ENCODE measurements at regions not wholly inside any gene's neighbourhood (a gene's known extent, or its start where the extent isn't known, plus 50 kb on each side); places are given as distances from the start of the nearest gene placed in this dataset.

DNA sequence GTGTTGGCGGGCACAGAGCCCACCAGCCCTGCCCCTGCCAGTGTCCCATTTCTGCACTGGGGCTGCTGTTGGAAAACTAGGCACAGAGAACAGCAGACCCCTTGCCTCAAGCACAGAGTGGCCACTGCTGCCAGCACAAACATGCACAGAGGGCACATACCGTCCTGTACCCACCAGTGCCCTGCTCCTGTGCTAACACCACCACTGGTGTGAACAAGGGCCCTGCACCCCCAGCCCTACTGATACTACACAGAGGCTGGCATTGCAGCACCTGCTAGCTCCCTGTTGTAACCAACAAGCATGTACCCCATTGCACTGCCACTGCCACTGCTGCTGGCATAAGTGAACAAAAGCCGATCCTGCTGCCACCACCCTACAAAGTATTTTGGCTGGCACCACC is 348.0 kb upstream of the MPDZ start:
- TF ChIP-seq, protein P1, sequence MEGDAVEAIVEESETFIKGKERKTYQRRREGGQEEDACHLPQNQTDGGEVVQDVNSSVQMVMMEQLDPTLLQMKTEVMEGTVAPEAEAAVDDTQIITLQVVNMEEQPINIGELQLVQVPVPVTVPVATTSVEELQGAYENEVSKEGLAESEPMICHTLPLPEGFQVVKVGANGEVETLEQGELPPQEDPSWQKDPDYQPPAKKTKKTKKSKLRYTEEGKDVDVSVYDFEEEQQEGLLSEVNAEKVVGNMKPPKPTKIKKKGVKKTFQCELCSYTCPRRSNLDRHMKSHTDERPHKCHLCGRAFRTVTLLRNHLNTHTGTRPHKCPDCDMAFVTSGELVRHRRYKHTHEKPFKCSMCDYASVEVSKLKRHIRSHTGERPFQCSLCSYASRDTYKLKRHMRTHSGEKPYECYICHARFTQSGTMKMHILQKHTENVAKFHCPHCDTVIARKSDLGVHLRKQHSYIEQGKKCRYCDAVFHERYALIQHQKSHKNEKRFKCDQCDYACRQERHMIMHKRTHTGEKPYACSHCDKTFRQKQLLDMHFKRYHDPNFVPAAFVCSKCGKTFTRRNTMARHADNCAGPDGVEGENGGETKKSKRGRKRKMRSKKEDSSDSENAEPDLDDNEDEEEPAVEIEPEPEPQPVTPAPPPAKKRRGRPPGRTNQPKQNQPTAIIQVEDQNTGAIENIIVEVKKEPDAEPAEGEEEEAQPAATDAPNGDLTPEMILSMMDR (IDR thresholded peaks at IDR 0.05) = no peak
- no peak for TF ChIP-seq ZFX (IDR thresholded peaks at IDR 0.05; ENCODE audit: borderline replicate concordance)
